ENCODE measurements at regions not wholly inside any gene's neighbourhood (a gene's known extent, or its start where the extent isn't known, plus 50 kb on each side); places are given as distances from the start of the nearest gene placed in this dataset.

DNA sequence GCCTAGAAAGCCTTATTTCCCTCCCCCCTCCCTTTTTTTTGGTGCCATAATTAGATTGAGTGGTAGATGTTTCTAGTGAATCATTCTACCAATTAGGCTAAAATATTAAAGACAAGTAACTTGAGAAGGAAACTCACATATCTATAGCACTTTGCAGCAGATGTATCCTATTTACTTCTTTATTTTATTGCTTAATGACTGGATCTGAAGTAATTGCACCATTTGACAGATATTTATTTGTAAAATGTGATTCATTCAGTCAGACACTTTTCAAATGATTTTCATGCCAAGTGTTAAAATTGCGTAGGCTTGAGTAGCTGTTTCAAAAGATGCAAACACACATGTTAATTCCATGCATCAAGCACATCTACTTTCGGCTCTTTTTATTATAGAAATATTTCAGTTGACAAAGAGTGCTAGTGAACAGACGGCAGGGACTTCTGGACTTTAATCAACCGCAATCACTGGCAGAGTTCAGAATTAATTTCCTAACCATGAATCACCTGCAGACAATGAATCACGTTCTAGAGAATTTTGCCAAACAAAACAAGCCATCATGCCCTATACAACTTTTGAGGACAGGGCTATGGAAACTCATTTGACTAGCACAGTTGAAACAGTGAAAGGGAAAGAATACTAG lies 636.8 kb downstream of the MECOM start:
- TF ChIP-seq, protein P1, sequence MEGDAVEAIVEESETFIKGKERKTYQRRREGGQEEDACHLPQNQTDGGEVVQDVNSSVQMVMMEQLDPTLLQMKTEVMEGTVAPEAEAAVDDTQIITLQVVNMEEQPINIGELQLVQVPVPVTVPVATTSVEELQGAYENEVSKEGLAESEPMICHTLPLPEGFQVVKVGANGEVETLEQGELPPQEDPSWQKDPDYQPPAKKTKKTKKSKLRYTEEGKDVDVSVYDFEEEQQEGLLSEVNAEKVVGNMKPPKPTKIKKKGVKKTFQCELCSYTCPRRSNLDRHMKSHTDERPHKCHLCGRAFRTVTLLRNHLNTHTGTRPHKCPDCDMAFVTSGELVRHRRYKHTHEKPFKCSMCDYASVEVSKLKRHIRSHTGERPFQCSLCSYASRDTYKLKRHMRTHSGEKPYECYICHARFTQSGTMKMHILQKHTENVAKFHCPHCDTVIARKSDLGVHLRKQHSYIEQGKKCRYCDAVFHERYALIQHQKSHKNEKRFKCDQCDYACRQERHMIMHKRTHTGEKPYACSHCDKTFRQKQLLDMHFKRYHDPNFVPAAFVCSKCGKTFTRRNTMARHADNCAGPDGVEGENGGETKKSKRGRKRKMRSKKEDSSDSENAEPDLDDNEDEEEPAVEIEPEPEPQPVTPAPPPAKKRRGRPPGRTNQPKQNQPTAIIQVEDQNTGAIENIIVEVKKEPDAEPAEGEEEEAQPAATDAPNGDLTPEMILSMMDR (IDR thresholded peaks at IDR 0.05), result no peak
- TF ChIP-seq, protein P2, sequence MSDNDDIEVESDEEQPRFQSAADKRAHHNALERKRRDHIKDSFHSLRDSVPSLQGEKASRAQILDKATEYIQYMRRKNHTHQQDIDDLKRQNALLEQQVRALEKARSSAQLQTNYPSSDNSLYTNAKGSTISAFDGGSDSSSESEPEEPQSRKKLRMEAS (CRISPR knock-in tag; IDR thresholded peaks at IDR 0.05), result no peak
- TF ChIP-seq, protein P3, sequence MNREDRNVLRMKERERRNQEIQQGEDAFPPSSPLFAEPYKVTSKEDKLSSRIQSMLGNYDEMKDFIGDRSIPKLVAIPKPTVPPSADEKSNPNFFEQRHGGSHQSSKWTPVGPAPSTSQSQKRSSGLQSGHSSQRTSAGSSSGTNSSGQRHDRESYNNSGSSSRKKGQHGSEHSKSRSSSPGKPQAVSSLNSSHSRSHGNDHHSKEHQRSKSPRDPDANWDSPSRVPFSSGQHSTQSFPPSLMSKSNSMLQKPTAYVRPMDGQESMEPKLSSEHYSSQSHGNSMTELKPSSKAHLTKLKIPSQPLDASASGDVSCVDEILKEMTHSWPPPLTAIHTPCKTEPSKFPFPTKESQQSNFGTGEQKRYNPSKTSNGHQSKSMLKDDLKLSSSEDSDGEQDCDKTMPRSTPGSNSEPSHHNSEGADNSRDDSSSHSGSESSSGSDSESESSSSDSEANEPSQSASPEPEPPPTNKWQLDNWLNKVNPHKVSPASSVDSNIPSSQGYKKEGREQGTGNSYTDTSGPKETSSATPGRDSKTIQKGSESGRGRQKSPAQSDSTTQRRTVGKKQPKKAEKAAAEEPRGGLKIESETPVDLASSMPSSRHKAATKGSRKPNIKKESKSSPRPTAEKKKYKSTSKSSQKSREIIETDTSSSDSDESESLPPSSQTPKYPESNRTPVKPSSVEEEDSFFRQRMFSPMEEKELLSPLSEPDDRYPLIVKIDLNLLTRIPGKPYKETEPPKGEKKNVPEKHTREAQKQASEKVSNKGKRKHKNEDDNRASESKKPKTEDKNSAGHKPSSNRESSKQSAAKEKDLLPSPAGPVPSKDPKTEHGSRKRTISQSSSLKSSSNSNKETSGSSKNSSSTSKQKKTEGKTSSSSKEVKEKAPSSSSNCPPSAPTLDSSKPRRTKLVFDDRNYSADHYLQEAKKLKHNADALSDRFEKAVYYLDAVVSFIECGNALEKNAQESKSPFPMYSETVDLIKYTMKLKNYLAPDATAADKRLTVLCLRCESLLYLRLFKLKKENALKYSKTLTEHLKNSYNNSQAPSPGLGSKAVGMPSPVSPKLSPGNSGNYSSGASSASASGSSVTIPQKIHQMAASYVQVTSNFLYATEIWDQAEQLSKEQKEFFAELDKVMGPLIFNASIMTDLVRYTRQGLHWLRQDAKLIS (CRISPR knock-in tag; IDR thresholded peaks at IDR 0.05; ENCODE audit: borderline replicate concordance), result no peak
- TF ChIP-seq ZNF121 (CRISPR knock-in tag; IDR thresholded peaks at IDR 0.05) (no peak), GABPB1 (CRISPR knock-in tag; IDR thresholded peaks at IDR 0.05) (no peak), TCF7 (CRISPR knock-in tag; IDR thresholded peaks at IDR 0.05; ENCODE audit: low read depth) (no peak), TEAD4 (CRISPR knock-in tag; IDR thresholded peaks at IDR 0.05) (no peak), ZNF416 (CRISPR knock-in tag; IDR thresholded peaks at IDR 0.05) (no peak), FOXJ3 (CRISPR knock-in tag; IDR thresholded peaks at IDR 0.05; ENCODE audit: borderline replicate concordance) (no peak), ELF4 (CRISPR knock-in tag; IDR thresholded peaks at IDR 0.05; ENCODE audit: low read depth) (no peak), ATF1 (CRISPR knock-in tag; IDR thresholded peaks at IDR 0.05) (no peak)
- TF ChIP-seq, protein P4, sequence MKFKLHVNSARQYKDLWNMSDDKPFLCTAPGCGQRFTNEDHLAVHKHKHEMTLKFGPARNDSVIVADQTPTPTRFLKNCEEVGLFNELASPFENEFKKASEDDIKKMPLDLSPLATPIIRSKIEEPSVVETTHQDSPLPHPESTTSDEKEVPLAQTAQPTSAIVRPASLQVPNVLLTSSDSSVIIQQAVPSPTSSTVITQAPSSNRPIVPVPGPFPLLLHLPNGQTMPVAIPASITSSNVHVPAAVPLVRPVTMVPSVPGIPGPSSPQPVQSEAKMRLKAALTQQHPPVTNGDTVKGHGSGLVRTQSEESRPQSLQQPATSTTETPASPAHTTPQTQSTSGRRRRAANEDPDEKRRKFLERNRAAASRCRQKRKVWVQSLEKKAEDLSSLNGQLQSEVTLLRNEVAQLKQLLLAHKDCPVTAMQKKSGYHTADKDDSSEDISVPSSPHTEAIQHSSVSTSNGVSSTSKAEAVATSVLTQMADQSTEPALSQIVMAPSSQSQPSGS (CRISPR knock-in tag; IDR thresholded peaks at IDR 0.05; ENCODE audit: borderline replicate concordance, low read depth), result no peak
- TF ChIP-seq, protein P5, sequence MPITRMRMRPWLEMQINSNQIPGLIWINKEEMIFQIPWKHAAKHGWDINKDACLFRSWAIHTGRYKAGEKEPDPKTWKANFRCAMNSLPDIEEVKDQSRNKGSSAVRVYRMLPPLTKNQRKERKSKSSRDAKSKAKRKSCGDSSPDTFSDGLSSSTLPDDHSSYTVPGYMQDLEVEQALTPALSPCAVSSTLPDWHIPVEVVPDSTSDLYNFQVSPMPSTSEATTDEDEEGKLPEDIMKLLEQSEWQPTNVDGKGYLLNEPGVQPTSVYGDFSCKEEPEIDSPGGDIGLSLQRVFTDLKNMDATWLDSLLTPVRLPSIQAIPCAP (CRISPR knock-in tag; IDR thresholded peaks at IDR 0.05), result no peak
- TF ChIP-seq, protein P6, sequence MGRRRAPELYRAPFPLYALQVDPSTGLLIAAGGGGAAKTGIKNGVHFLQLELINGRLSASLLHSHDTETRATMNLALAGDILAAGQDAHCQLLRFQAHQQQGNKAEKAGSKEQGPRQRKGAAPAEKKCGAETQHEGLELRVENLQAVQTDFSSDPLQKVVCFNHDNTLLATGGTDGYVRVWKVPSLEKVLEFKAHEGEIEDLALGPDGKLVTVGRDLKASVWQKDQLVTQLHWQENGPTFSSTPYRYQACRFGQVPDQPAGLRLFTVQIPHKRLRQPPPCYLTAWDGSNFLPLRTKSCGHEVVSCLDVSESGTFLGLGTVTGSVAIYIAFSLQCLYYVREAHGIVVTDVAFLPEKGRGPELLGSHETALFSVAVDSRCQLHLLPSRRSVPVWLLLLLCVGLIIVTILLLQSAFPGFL (CRISPR knock-in tag; IDR thresholded peaks at IDR 0.05; ENCODE audit: borderline replicate concordance), result no peak
